GM12878 (cell line): ENCODE measurements at regions not wholly inside any gene's neighbourhood (a gene's known extent, or its start where the extent isn't known, plus 50 kb on each side); places are given as distances from the start of the nearest gene placed in this dataset.

Source experiments
- ATAC-seq: fragments of 200-7000 bp; cut with Tn5 transposase; 3 replicates; pipeline ENCODE4 v1.9.1; 2020; ENCODE audit warnings: mild to moderate bottlenecking, moderate library complexity
- BruUV-seq: library from RNA; stranded (reverse); fragments of 400-500 nt; replicated peaks from 2 replicates; lab custom pipeline; 2021; lab: Mats Ljungman, UMichigan
- CTCF ChIA-PET: fragments of 300-600 bp; sonication (Branson Sonifier 250); formaldehyde crosslinking; extraction: SDS; loops from one replicate; lab custom pipeline; 2021; ENCODE audit warnings: inconsistent platforms; lab: Yijun Ruan, JAX
- POLR2A ChIA-PET: fragments of 350-600 bp; formaldehyde crosslinking; extraction: SDS; loops from one replicate; lab custom pipeline; 2021; ENCODE audit warnings: inconsistent platforms; lab: Charles Lee
- RAD21 ChIA-PET: fragments of 300-600 bp; sonication (Branson Sonifier 250); formaldehyde crosslinking; loops from one replicate; lab custom pipeline; 2023; ENCODE audit warnings: antibody characterized with exemption; ENCODE audit not compliant: unreplicated experiment; lab: Charles Lee
- SMC1A ChIA-PET: fragments of 300-600 bp; sonication (Branson Sonifier 250); formaldehyde crosslinking; loops from one replicate; lab custom pipeline; 2023; ENCODE audit not compliant: unreplicated experiment, uncharacterized antibody; lab: Charles Lee
- DNase-seq: peaks from one replicate; pipeline ENCODE4 v3.0.0-alpha.2; 2011; ENCODE audit warnings: low read depth, low spot score
- FAIRE-seq: peaks from 3 replicates; lab custom pipeline; 2011; peaks lifted over from hg19 to GRCh38; lab: Jason Lieb, UNC
- H2AFZ ChIP-seq: 2 replicates; pipeline ENCODE4 v1.6.0; 2011; ENCODE audit warnings: low read depth, low read length, control low read depth; ENCODE audit not compliant: control insufficient read depth
- H3K27ac ChIP-seq: 2 replicates; pipeline ENCODE4 v1.5.1; 2011; ENCODE audit warnings: control low read depth; ENCODE audit not compliant: control insufficient read depth, insufficient read depth
- H3K27me3 ChIP-seq, 2 experiments: replicated peaks in 1 of 2; 2 replicates each; pipeline versions ENCODE4 v1.6.0 to v1.6.1; 2011; ENCODE audit warnings: low read length in 1 of 2; ENCODE audit not compliant: control insufficient read depth in 2 of 2, insufficient read depth in 2 of 2
- H3K36me3 ChIP-seq, 2 experiments: 2 replicates each; pipeline ENCODE4 v1.5.1; 2011; ENCODE audit warnings: low read length in 1 of 2; ENCODE audit not compliant: control insufficient read depth in 2 of 2, insufficient read depth in 2 of 2
- H3K4me1 ChIP-seq: 2 replicates; pipeline ENCODE4 v1.6.1; 2011; ENCODE audit warnings: mild to moderate bottlenecking, low read length, moderate library complexity, mixed read lengths; ENCODE audit not compliant: control insufficient read depth, insufficient read depth
- H3K4me2 ChIP-seq: 2 replicates; pipeline ENCODE4 v1.6.0; 2011; ENCODE audit warnings: control low read depth; ENCODE audit not compliant: control insufficient read depth, insufficient read depth
- H3K4me3 ChIP-seq: fragments of 200-600 bp; sonication (generic); 2 replicates; pipeline ENCODE4 v1.5.1; 2016
- H3K79me2 ChIP-seq: 2 replicates; pipeline ENCODE4 v1.6.0; 2011; ENCODE audit warnings: low read length; ENCODE audit not compliant: control insufficient read depth, insufficient read depth
- H3K9ac ChIP-seq: 2 replicates; pipeline ENCODE4 v1.8.0; 2011; ENCODE audit warnings: low read length, control low read depth, mixed read lengths; ENCODE audit not compliant: control insufficient read depth, insufficient read depth
- H3K9me3 ChIP-seq: replicated peaks from 3 replicates; pipeline ENCODE4 v1.5.1; 2011; ENCODE audit warnings: mild to moderate bottlenecking, low read length; ENCODE audit not compliant: control insufficient read depth, insufficient read depth
- H4K20me1 ChIP-seq: 2 replicates; pipeline ENCODE4 v1.6.0; 2011; ENCODE audit not compliant: control insufficient read depth, insufficient read depth
- CBX5 ChIP-seq: sonication (generic); IDR thresholded peaks from 2 replicates; pipeline ENCODE4 v1.6.1; 2016; ENCODE audit warnings: low read depth, moderate library complexity, mild to moderate bottlenecking, inconsistent platforms
- DPF2 ChIP-seq: fragments of 450-650 bp; IDR thresholded peaks from 2 replicates; pipeline ENCODE4 v1.6.1; 2017; ENCODE audit warnings: mild to moderate bottlenecking
- IKZF2 ChIP-seq, 2 experiments: fragments of 450-650 bp; IDR thresholded peaks; 2 replicates each; pipeline ENCODE4 v1.6.1; 2017; ENCODE audit warnings: mild to moderate bottlenecking in 2 of 2, moderate library complexity in 2 of 2
- MTA3 ChIP-seq: IDR thresholded peaks from 2 replicates; pipeline ENCODE4 v1.6.1; 2012; ENCODE audit warnings: low read length, inconsistent platforms, borderline replicate concordance
- NFXL1 ChIP-seq: fragments of 450-650 bp; IDR thresholded peaks from 2 replicates; pipeline ENCODE4 v1.6.1; 2017; ENCODE audit warnings: antibody characterized with exemption, mild to moderate bottlenecking, borderline replicate concordance
- NFYA ChIP-seq: IDR thresholded peaks from 2 replicates; pipeline ENCODE4 v1.6.1; 2011; ENCODE audit warnings: low read depth, mild to moderate bottlenecking, low read length, improper control_type of control experiment, borderline replicate concordance
- NFYB ChIP-seq: IDR thresholded peaks from 2 replicates; pipeline ENCODE4 v1.6.1; 2011; ENCODE audit warnings: low read depth, mild to moderate bottlenecking, low read length, improper control_type of control experiment, moderate library complexity; ENCODE audit not compliant: insufficient read depth
- POLR2A ChIP-seq: IDR thresholded peaks from 2 replicates; pipeline ENCODE4 v1.6.1; 2011; ENCODE audit warnings: low read depth, mild to moderate bottlenecking, low read length
- SMC3 ChIP-seq: IDR thresholded peaks from 2 replicates; pipeline ENCODE4 v1.6.1; 2011; ENCODE audit warnings: low read length, improper control_type of control experiment, borderline replicate concordance
- SRF ChIP-seq, 2 experiments: IDR thresholded peaks; 2 replicates each; pipeline ENCODE4 v1.6.1; 2011; ENCODE audit warnings: low read depth in 2 of 2, low read length in 2 of 2, mild to moderate bottlenecking in 1 of 2, moderate library complexity in 1 of 2
- STAT1 ChIP-seq: fragments of 450-650 bp; conservative IDR thresholded peaks from 2 replicates; pipeline ENCODE4 v1.6.1; 2014; ENCODE audit warnings: antibody characterized with exemption, mild to moderate bottlenecking
- WGBS: methylation state at CpG from one replicate; pipeline ENCODE4 v1.1.6; 2016; ENCODE audit warnings: low lambda C conversion rate; ENCODE audit not compliant: insufficient replicate concordance, insufficient coverage; ENCODE audit errors: missing lambda C conversion rate; 5-methylcytosine and 5-hydroxymethylcytosine counted together
- in situ Hi-C: fragments of 300-500 bp; cut with MboI; formaldehyde crosslinking; loops from 9 replicates; pipeline ENCODE4 v1.14.3; 2018; ENCODE audit warnings: mixed read lengths
- intact Hi-C: fragments of 100-400 bp; cut with micrococcal nuclease; formaldehyde crosslinking; loops from one replicate; pipeline ENCODE4 v1.14.2; 2022; ENCODE audit not compliant: unreplicated experiment
- TF ChIP-seq, protein P1 (sequence below): fragments of 450-650 bp; formaldehyde crosslinking; IDR thresholded peaks from 2 replicates; pipeline ENCODE4 v1.5.0; 2022; ENCODE audit warnings: mild to moderate bottlenecking, missing genetic modification characterization
- TF ChIP-seq, protein P2 (sequence below): fragments of 450-650 bp; IDR thresholded peaks from 2 replicates; pipeline ENCODE4 v1.6.1; 2017; ENCODE audit warnings: antibody characterized with exemption, mild to moderate bottlenecking, moderate library complexity
- TF ChIP-seq, protein P3 (sequence below): fragments of 450-650 bp; IDR thresholded peaks from 2 replicates; pipeline ENCODE4 v1.6.1; 2016; ENCODE audit warnings: mild to moderate bottlenecking, moderate library complexity, borderline replicate concordance

DNA sequence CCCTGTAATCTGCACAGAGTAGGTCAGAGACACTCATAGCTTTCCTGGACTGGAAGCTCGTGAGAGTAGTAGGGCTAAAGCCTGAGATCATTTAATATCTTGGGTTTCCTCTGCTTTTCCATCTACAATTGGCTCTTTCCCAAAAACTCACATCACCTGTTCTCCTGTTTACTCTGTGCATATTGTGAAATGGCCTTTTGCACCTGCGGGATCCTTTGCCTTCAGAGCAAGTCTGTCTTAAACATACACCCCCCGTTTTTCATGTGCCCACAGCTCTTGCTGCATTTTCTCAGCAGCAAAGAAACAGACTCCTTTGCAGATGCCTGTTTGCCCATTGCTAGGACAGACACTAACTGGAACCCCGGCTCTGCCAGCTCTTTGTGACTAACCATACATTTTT, 608.3 kb upstream of the PCDH10 start:
- Histone ChIP-seq H3K4me3 (no peak overlapping the region), H3K27me3 (no peaks in the 10 kb centered on the region), H3K4me1 (no peaks in the 10 kb centered on the region), H3K79me2 (no peaks in the 10 kb centered on the region), H3K36me3 (no peaks in the 10 kb centered on the region), H3K9me3 (no peaks in the 10 kb centered on the region), H3K4me2 (no peak overlapping the region), H3K9ac (no peak overlapping the region), H3K27ac (no peak overlapping the region), H4K20me1 (no peaks in the 10 kb centered on the region)
- in situ Hi-C loops (no loop called here), intact Hi-C loops (no loop called here)
- no peak for DNase-seq
- RAD21 ChIA-PET: no interaction called here
- no peak for FAIRE-seq
- SMC1A ChIA-PET: no interaction called here
- ATAC-seq: no peak
- POLR2A ChIA-PET: no interaction called here
- WGBS: 15% methylated on average over 4 of the region's 4 CpGs
- TF ChIP-seq, protein P1, sequence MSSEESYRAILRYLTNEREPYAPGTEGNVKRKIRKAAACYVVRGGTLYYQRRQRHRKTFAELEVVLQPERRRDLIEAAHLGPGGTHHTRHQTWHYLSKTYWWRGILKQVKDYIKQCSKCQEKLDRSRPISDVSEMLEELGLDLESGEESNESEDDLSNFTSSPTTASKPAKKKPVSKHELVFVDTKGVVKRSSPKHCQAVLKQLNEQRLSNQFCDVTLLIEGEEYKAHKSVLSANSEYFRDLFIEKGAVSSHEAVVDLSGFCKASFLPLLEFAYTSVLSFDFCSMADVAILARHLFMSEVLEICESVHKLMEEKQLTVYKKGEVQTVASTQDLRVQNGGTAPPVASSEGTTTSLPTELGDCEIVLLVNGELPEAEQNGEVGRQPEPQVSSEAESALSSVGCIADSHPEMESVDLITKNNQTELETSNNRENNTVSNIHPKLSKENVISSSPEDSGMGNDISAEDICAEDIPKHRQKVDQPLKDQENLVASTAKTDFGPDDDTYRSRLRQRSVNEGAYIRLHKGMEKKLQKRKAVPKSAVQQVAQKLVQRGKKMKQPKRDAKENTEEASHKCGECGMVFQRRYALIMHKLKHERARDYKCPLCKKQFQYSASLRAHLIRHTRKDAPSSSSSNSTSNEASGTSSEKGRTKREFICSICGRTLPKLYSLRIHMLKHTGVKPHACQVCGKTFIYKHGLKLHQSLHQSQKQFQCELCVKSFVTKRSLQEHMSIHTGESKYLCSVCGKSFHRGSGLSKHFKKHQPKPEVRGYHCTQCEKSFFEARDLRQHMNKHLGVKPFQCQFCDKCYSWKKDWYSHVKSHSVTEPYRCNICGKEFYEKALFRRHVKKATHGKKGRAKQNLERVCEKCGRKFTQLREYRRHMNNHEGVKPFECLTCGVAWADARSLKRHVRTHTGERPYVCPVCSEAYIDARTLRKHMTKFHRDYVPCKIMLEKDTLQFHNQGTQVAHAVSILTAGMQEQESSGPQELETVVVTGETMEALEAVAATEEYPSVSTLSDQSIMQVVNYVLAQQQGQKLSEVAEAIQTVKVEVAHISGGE (CRISPR knock-in tag): no peak
- TF ChIP-seq IKZF2 (IDR thresholded peaks at IDR 0.05): no peak
- no peak for TF ChIP-seq NFYB
- no peak for TF ChIP-seq NFXL1
- TF ChIP-seq DPF2: no peak
- no peak for TF ChIP-seq MTA3
- no peak for TF ChIP-seq NFYA
- TF ChIP-seq STAT1: no peak
- TF ChIP-seq SRF (IDR thresholded peaks at IDR 0.05; ENCODE audit: low read depth in 2 of 2, low read length in 2 of 2): no peak
- no peak for TF ChIP-seq POLR2A
- no peak for TF ChIP-seq CBX5
- TF ChIP-seq, protein P2, sequence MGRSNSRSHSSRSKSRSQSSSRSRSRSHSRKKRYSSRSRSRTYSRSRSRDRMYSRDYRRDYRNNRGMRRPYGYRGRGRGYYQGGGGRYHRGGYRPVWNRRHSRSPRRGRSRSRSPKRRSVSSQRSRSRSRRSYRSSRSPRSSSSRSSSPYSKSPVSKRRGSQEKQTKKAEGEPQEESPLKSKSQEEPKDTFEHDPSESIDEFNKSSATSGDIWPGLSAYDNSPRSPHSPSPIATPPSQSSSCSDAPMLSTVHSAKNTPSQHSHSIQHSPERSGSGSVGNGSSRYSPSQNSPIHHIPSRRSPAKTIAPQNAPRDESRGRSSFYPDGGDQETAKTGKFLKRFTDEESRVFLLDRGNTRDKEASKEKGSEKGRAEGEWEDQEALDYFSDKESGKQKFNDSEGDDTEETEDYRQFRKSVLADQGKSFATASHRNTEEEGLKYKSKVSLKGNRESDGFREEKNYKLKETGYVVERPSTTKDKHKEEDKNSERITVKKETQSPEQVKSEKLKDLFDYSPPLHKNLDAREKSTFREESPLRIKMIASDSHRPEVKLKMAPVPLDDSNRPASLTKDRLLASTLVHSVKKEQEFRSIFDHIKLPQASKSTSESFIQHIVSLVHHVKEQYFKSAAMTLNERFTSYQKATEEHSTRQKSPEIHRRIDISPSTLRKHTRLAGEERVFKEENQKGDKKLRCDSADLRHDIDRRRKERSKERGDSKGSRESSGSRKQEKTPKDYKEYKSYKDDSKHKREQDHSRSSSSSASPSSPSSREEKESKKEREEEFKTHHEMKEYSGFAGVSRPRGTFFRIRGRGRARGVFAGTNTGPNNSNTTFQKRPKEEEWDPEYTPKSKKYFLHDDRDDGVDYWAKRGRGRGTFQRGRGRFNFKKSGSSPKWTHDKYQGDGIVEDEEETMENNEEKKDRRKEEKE: no peak
- TF ChIP-seq SMC3: no peak
- TF ChIP-seq, protein P3, sequence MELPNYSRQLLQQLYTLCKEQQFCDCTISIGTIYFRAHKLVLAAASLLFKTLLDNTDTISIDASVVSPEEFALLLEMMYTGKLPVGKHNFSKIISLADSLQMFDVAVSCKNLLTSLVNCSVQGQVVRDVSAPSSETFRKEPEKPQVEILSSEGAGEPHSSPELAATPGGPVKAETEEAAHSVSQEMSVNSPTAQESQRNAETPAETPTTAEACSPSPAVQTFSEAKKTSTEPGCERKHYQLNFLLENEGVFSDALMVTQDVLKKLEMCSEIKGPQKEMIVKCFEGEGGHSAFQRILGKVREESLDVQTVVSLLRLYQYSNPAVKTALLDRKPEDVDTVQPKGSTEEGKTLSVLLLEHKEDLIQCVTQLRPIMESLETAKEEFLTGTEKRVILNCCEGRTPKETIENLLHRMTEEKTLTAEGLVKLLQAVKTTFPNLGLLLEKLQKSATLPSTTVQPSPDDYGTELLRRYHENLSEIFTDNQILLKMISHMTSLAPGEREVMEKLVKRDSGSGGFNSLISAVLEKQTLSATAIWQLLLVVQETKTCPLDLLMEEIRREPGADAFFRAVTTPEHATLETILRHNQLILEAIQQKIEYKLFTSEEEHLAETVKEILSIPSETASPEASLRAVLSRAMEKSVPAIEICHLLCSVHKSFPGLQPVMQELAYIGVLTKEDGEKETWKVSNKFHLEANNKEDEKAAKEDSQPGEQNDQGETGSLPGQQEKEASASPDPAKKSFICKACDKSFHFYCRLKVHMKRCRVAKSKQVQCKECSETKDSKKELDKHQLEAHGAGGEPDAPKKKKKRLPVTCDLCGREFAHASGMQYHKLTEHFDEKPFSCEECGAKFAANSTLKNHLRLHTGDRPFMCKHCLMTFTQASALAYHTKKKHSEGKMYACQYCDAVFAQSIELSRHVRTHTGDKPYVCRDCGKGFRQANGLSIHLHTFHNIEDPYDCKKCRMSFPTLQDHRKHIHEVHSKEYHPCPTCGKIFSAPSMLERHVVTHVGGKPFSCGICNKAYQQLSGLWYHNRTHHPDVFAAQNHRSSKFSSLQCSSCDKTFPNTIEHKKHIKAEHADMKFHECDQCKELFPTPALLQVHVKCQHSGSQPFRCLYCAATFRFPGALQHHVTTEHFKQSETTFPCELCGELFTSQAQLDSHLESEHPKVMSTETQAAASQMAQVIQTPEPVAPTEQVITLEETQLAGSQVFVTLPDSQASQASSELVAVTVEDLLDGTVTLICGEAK: no peak
- TF ChIP-seq, all 136 proteins: peak for 0
- no peak overlapping the region for H2AFZ ChIP-seq
- BruUV-seq: no TSS peak
- CTCF ChIA-PET: no interaction called here
